GM23338 (cell line): ENCODE measurements at regions not wholly inside any gene's neighbourhood (a gene's known extent, or its start where the extent isn't known, plus 50 kb on each side); places are given as distances from the start of the nearest gene placed in this dataset.

Experiments
- ATAC-seq: fragments of 200-7000 bp; cut with Tn5 transposase; 3 replicates; pipeline ENCODE4 v1.9.1; 2020
- DNase-seq: peaks from one replicate; pipeline ENCODE4 v3.0.0-alpha.2; 2015; ENCODE audit warnings: low spot score
- H2AFZ ChIP-seq: fragments of 200-600 bp; sonication (generic); 2 replicates; pipeline ENCODE4 v1.8.0; 2016; ENCODE audit warnings: antibody characterized with exemption, mild to moderate bottlenecking, moderate library complexity
- H3F3A ChIP-seq: fragments of 200-600 bp; sonication (generic); replicated peaks from 2 replicates; pipeline ENCODE4 v1.8.0; 2017; ENCODE audit warnings: antibody characterized with exemption, mixed run types, low read depth
- H3K27ac ChIP-seq: fragments of 200-600 bp; sonication (generic); 2 replicates; pipeline ENCODE4 v1.6.1; 2016; ENCODE audit warnings: low read depth
- H3K27me3 ChIP-seq: fragments of 200-600 bp; sonication (generic); 2 replicates; pipeline ENCODE4 v1.8.0; 2016; ENCODE audit warnings: mild to moderate bottlenecking, mixed run types, moderate library complexity; ENCODE audit not compliant: insufficient read depth
- H3K36me3 ChIP-seq: fragments of 200-600 bp; sonication (generic); 2 replicates; pipeline ENCODE4 v1.8.0; 2016; ENCODE audit warnings: mild to moderate bottlenecking; ENCODE audit not compliant: insufficient read depth
- H3K4me1 ChIP-seq: fragments of 200-600 bp; sonication (generic); 2 replicates; pipeline ENCODE4 v1.8.0; 2016; ENCODE audit warnings: mild to moderate bottlenecking, moderate library complexity; ENCODE audit not compliant: insufficient read depth
- H3K4me2 ChIP-seq: fragments of 200-600 bp; sonication (generic); 2 replicates; pipeline ENCODE4 v1.7.1; 2017; ENCODE audit warnings: mixed run types
- H3K4me3 ChIP-seq: fragments of 200-600 bp; sonication (generic); 2 replicates; pipeline ENCODE4 v1.6.1; 2016; ENCODE audit warnings: mixed run types
- H3K79me2 ChIP-seq: fragments of 200-600 bp; sonication (generic); replicated peaks from 2 replicates; pipeline ENCODE4 v1.8.0; 2017; ENCODE audit warnings: mild to moderate bottlenecking; ENCODE audit not compliant: insufficient read depth
- H3K9me2 ChIP-seq: fragments of 200-600 bp; sonication (generic); 2 replicates; pipeline ENCODE4 v1.8.0; 2017; ENCODE audit not compliant: insufficient read depth
- H4K20me1 ChIP-seq: fragments of 200-600 bp; sonication (generic); replicated peaks from 2 replicates; pipeline ENCODE4 v1.8.0; 2017; ENCODE audit warnings: mild to moderate bottlenecking; ENCODE audit not compliant: insufficient read depth
- H3K27ac Mint-ChIP-seq: 2 replicates; pipeline ENCODE4 v1.8.0; 2020; ENCODE audit warnings: inconsistent platforms, mild to moderate bottlenecking, moderate library complexity, mixed read lengths
- H3K27me3 Mint-ChIP-seq: 3 replicates; pipeline ENCODE4 v1.8.0; 2022; ENCODE audit warnings: low read depth, mild to moderate bottlenecking, moderate library complexity, mixed read lengths, inconsistent platforms; ENCODE audit not compliant: insufficient read depth, poor library complexity
- H3K36me3 Mint-ChIP-seq: 3 replicates; pipeline ENCODE4 v1.8.0; 2021; ENCODE audit warnings: low read depth, mild to moderate bottlenecking, inconsistent platforms, moderate library complexity, mixed read lengths
- H3K4me1 Mint-ChIP-seq: 3 replicates; pipeline ENCODE4 v1.8.0; 2020; ENCODE audit warnings: mild to moderate bottlenecking, inconsistent platforms, mixed read lengths
- H3K4me3 Mint-ChIP-seq: 3 replicates; pipeline ENCODE4 v1.8.0; 2021; ENCODE audit warnings: moderate library complexity, mild to moderate bottlenecking, inconsistent platforms, mixed read lengths
- H3K9me3 Mint-ChIP-seq: 3 replicates; pipeline ENCODE4 v1.8.0; 2020; ENCODE audit warnings: moderate library complexity, mild to moderate bottlenecking, inconsistent platforms, mixed read lengths
- CREB1 ChIP-seq: fragments of 250-450 bp; sonication (Bioruptor Pico); IDR thresholded peaks from 2 replicates; pipeline ENCODE4 v1.5.0; 2020; ENCODE audit warnings: low read depth, mild to moderate bottlenecking, moderate library complexity
- CTCF ChIP-seq, 2 experiments: fragments of 200-600 bp in 1 of 2; sonication (generic) in 1 of 2; conservative IDR thresholded peaks; 2 replicates each; pipeline versions ENCODE4 v1.5.1 to v1.6.1; 2016 to 2017; ENCODE audit warnings: antibody characterized with exemption in 2 of 2, low read depth in 2 of 2, mild to moderate bottlenecking in 2 of 2, moderate library complexity in 1 of 2
- ETS1 ChIP-seq: IDR thresholded peaks from 2 replicates; pipeline ENCODE4 v1.6.1; 2016; ENCODE audit warnings: antibody characterized with exemption
- EZH2 ChIP-seq: fragments of 200-600 bp; sonication (generic); IDR thresholded peaks from one replicate; pipeline ENCODE4 v1.8.0; 2017; ENCODE audit warnings: antibody characterized with exemption, mild to moderate bottlenecking, low read depth; ENCODE audit not compliant: unreplicated experiment
- EZH2phosphoT487 ChIP-seq: fragments of 200-600 bp; sonication (generic); IDR thresholded peaks from one replicate; pipeline ENCODE4 v1.8.1; 2018; ENCODE audit warnings: antibody characterized with exemption; ENCODE audit not compliant: unreplicated experiment
- JUNB ChIP-seq: IDR thresholded peaks from one replicate; pipeline ENCODE4 v1.6.1; 2016; ENCODE audit warnings: antibody characterized with exemption; ENCODE audit not compliant: unreplicated experiment
- NANOG ChIP-seq: IDR thresholded peaks from 2 replicates; pipeline ENCODE4 v1.6.1; 2016; ENCODE audit warnings: antibody characterized with exemption, borderline replicate concordance
- POLR2AphosphoS5 ChIP-seq: IDR thresholded peaks from 2 replicates; pipeline ENCODE4 v1.6.1; 2016; ENCODE audit warnings: antibody characterized with exemption, low read depth
- REST ChIP-seq: IDR thresholded peaks from one replicate; pipeline ENCODE4 v1.6.1; 2018; ENCODE audit warnings: antibody characterized with exemption; ENCODE audit not compliant: unreplicated experiment
- STAT1 ChIP-seq: IDR thresholded peaks from one replicate; pipeline ENCODE4 v1.6.1; 2016; ENCODE audit warnings: antibody characterized with exemption; ENCODE audit not compliant: unreplicated experiment
- ZNF114 ChIP-seq: fragments of 250-450 bp; sonication (Bioruptor Pico); IDR thresholded peaks from 2 replicates; pipeline ENCODE4 v1.5.0; 2020; ENCODE audit warnings: mild to moderate bottlenecking, moderate library complexity
- ZNF331 ChIP-seq: fragments of 250-450 bp; sonication (Bioruptor Pico); IDR thresholded peaks from 2 replicates; pipeline ENCODE4 v1.5.0; 2020; ENCODE audit warnings: low read depth, mild to moderate bottlenecking, moderate library complexity
- ZNF462 ChIP-seq: fragments of 250-450 bp; sonication (Bioruptor Pico); IDR thresholded peaks from 2 replicates; pipeline ENCODE4 v1.5.0; 2020; ENCODE audit warnings: mild to moderate bottlenecking, moderate library complexity

GRCh38 chr5:44887722-44888121 is 79.0 kb downstream of the MRPS30 start (continued):
- TF ChIP-seq CTCF (conservative IDR thresholded peaks at IDR 0.05; ENCODE audit: low read depth in 2 of 2) = no peak
- TF ChIP-seq EZH2phosphoT487 = no peak
- TF ChIP-seq STAT1 = no peak
- no peak for TF ChIP-seq ZNF331 (CRISPR knock-in tag)
- no peak for TF ChIP-seq CREB1
- TF ChIP-seq EZH2 = no peak
- TF ChIP-seq JUNB = no peak
- TF ChIP-seq REST = no peak
- no peak for TF ChIP-seq POLR2AphosphoS5
- TF ChIP-seq NANOG = no peak

- Histone ChIP-seq H3K9me2 (no peaks in the 10 kb centered on the region; the same call in none of the 2 replicates), H2AFZ (no peak overlapping the region), H3K4me2 (no peak overlapping the region), H3K27ac (no peak overlapping the region), H3K36me3 (no peaks in the 10 kb centered on the region), H4K20me1 (no peaks in the 10 kb centered on the region), H3K4me3 (no peak overlapping the region), H3K27me3 (no peaks in the 10 kb centered on the region), H3K79me2 (no peaks in the 10 kb centered on the region), H3F3A (no peaks in the 10 kb centered on the region), H3K4me1 (no peaks in the 10 kb centered on the region)
- peaks cover 2% of the 10 kb centered on the region; the same call in 1 of the 3 replicates for H3K4me1 Mint-ChIP-seq
- no peaks in the 10 kb centered on the region for H3K27me3 Mint-ChIP-seq
- TF ChIP-seq CREB1 (no peak), ZNF331 (CRISPR knock-in tag) (no peak), ZNF114 (no peak), ZNF462 (CRISPR knock-in tag) (no peak), ETS1 (no peak)
- ATAC-seq (no peak), DNase-seq (no peak)
- H3K36me3 Mint-ChIP-seq = no peaks in the 10 kb centered on the region
- peaks cover 2% of the 10 kb centered on the region; the same call in 2 of the 3 replicates for H3K9me3 Mint-ChIP-seq
- H3K27ac Mint-ChIP-seq = no peak overlapping the region
- no peak overlapping the region for H3K4me3 Mint-ChIP-seq
Observed at GRCh38 chr5:44888435-44888834, 79.7 kb downstream of the MRPS30 start.
